Islet precursor cell (in vitro differentiated cells): ENCODE measurements at regions not wholly inside any gene's neighbourhood (a gene's known extent, or its start where the extent isn't known, plus 50 kb on each side); places are given as distances from the start of the nearest gene placed in this dataset.
"Not testable (repeated sequence)": the region's sequence is repeated elsewhere in the genome, so short reads cannot be mapped to it uniquely, and the experiment has no call there.

Experiments
- DNase-seq: peaks from one replicate; pipeline ENCODE4 v3.0.0-alpha.2; 2018

DNA sequence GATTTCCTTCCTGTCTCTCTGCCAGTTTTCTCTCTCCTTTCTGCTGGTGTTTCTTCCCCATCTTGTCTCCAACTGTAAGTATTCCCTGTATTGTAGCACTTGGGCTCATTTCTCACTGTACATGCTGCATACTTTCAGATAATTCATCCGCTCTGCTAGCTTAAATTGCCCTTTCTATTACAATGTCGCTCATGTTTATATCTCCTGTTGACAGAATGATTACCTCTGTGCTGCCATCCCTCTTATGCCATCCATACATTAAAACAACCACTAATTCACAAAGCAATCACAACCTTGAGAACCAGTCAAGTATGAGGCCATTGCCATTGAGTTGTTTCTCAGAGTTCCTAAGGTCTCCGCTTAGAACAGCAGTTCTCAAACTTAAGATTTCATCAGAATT is 107.5 kb upstream of the SOX2 start:
- DNase-seq = no peak

DNA sequence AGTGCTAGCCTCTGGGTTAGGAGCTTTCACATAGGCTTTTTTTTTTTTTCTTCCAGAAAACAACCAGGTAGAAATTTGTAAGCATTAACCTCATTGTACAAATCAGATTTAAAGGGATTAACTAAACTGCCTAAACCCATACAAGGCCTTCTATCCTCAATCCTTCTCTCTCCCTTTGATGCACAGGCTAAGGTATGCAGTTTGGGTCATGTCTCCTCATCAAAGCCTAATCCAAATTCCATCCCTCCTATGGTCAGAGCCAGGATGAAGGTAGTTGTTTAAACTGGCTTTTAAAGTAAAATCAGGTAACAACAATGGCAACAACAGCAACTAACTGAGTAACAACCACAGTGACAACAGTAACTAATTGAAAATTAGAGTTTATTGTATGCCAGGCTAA is 115.6 kb upstream of the SOX2 start:
- no peak for DNase-seq

DNA sequence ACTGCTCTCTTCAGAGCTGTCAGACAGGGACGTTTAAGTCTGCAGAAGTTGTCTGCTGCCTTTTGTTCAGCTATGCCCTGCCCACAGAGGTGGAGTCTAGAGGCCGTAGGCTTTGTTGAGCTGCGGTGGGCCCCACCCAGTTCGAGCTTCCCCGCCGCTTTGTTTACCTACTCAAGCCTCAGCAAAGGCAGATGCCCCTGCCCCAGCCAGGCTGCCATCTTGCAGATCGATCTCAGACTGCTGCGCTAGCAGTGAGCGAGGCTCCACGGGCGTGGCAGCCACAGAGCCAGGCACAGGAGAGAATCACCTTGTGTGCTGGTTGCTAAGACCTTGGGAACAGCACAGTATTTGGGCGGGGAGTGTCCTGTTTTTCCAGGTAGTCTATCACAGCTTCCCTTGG is 120.8 kb upstream of the SOX2 start:
- not testable (repeated sequence) for DNase-seq

DNA sequence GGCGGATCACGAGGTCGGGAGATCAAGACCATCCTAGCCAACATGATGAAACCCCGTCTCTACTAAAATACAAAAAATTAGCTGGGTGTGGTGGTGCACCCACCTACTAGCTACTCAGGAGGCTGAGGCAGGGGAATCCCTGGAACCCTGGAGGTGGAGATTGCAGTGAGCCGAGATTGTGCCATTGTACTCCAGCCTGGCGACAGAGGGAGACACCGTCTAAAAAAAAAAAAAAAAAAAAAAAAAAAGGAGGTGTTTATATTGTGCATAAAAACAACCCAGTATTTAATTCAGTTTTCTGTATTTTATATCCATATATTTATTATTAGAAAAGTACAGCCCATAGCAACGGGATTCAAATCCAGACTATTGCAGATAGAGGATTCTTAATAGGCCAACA is 129.1 kb upstream of the SOX2 start:
- no peak for DNase-seq

DNA sequence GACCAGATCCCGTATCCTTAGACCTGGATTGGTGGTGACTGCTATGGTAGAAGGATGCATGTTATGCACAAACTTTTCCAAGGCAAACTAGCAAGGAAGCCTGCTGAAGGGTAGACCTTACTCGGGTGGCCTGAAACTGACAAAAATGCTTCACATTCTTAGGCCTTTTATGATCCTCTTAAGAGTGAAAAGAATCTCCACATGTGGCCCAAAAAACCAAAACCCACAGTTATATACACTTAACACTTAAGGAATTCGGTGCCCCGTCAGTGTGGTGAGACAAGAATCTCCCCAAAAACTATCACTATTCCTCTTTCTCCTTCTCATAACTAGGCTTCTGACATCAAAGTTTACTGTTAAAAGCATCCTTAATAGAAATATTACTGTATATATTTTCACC is 130.1 kb upstream of the SOX2 start:
- no peak for DNase-seq

DNA sequence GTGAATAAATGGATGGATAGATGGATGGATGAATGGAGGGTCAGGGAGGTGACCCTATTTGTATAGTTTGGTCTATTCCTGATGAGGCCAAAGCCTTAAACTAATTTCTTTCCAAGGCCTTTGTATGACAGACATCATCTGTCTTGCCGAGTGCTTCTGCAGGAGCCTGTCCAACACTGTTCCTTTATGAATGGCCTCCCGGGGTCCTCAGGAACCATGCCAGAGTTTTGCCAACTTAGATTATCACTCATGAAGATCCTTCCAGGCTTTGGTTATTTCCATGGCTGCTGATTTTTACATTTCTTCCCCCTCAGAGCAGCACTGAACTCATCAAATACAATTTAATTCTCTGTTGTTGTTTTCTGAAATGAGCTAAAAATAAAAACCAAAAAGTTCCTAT is 133.0 kb upstream of the SOX2 start:
- no peak for DNase-seq

DNA sequence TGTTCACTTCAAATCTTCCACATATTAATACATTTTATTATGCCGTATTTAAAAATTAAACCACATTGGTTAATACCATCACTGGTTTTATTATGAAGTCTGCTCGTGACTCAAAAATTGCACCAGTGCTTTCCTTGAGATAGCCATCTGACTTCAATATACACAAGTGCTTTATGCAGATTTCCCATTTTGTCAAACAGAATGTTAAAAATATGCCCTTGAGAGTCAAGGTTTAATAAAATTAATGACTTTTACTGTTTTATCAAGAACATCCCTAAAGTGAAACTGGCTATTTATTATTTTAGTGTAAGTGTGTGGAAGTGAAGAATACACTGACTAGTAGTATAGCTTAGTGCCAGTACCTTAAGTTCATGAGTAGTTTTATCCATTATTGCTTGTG is 139.3 kb upstream of the SOX2 start:
- no peak for DNase-seq

DNA sequence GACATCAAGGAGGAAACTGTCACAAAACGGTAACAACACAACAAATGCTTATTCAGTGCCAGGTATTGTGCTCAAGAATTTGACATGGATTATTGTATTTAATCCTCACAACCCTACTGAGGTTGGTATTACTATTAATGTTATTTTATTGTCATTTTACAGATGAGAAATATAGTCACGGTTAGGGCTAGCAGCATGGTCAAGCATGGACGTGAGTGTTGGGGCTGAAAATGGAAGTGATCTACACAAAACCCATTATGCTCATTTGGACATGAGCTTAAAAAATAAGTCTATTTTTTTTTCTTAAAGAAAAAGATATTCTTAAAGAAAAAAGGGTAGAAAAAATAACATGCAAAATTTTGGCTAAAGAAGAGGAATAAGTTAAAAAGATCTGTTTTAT is 141.3 kb upstream of the SOX2 start:
- DNase-seq = no peak

DNA sequence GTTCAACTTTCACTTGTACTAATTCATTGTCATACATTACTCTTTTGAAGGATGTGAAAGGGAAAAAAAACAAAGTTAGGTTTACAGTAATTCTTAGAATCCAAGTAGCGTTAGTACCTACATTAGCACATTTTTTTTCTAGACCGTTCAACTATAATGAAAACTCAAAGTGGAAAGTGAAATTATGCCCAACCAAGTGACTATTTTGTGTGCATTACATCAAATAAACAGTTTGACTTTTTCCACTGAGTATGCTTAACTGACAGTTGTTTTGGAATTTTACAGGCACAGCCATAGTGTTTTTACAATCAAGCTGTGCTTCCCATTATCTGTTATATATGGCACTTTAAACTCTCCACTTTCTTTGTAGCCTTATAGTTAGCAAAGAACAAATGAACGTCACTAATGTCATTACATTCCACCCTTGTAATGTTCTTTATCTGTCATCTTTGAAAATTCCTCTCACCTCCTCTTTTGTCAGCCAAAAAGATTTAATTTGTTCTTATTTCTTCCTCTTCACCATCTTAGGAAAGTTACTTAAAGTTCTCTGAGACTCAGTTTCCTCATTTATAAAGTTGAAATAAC is 142.3 kb upstream of the SOX2 start:
- no peak for DNase-seq

DNA sequence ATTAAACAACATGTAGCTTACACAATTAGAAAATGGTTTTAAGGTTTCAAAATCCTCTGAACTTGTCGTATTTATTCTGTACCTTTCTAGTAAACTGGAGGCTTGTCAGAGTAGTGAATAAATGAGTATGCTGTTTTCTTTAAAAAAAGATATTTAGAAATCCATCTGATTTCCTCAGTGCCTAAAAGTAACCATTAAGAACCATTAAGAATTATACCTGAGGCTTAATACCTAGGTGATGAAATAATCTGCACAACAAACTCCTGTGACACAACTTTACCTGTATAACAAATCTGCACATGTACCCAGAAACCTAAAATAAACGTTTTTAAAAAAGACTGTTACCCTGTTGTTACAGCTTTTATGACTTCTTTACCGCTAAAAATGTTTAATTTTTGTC is 143.0 kb upstream of the SOX2 start:
- DNase-seq = no peak

DNA sequence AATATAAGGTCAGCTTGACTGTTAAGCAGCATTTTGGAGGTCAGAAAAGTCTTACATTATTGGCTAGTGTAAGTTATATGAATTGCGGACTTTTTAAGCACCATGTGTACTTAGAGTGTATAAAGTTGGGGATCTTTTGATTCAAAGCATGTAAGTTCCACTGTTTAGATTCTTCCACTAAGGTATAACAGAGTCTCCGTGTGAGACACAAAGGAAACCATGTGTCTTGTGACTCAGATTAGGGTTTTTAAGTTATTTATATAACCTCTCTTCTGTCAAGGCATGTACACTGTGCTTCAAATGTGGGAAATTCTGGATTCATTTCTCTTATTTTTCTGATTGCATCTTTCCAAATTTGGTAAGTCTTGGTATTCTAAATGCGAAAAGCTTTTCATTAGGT is 143.5 kb upstream of the SOX2 start:
- DNase-seq = no peak

DNA sequence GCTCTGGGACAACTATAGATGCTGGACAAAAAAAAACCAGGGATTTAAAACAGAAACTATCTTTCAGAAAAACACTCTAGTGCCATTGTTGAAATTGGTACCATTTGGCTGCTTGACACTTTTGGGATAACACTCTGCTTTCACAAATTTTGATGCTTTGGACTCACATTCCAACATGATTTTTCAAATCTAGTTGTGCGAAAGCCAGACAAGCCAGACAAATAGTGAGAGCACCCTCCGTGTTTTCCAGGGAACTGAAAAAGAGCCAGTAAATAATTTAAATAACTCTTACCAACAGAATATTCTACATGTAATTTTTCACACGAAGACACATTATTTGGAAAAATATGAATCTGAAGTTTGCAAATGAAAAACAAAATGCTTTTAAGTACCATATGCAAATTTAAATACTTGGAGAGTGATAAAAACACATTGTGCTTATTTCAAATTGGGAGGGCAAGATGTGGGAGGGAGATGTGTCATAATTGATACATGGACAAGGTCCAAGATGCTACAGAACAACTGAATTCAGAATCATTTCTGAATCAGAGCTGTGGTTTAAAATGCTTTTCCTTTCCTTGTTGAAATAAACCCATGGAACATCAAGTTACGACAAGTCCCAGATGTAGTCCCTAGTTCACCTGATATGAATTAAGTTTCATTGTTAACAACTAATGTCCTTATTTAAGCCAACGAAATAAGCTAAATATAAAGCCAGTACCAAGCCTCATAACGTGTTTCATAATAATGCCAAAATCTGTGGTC is 144.2 kb upstream of the SOX2 start:
- DNase-seq = no peak

DNA sequence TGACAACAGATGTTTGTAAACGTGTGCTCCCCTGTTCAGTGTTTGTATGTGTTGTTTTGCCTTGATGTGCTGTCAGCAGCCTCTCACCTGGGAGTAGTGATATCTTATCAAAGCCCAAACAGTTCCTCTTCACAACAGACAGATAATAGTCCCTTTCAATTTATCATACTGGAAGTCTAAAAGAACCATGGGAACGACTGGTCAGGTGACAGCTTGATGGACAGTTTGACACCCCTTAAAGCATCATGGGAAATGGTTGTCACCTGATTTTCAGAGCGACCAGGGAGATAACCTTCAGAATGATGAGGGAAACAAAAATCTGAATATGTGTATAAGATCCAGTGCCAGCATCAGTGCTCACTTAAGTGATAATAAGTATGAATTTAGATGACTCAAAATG is 146.3 kb upstream of the SOX2 start:
- DNase-seq = no peak

DNA sequence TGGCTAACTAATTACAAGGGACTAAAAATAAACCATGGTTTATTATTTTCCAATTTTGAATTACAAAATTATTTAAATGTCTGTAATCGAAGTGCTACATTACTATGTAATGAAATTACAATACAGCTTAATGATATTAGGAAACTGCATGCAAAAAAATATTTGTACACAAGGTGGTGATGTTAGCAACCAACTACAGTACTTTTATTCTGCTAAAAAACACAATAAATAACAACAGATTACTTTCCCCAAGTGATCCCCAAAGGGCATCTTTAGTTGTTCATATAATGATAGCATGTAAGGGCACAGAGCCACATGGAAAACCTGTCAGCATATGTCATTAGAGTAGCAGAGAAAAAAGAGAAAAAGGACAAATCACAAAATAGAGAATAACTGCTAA is 147.5 kb upstream of the SOX2 start:
- DNase-seq = no peak

DNA sequence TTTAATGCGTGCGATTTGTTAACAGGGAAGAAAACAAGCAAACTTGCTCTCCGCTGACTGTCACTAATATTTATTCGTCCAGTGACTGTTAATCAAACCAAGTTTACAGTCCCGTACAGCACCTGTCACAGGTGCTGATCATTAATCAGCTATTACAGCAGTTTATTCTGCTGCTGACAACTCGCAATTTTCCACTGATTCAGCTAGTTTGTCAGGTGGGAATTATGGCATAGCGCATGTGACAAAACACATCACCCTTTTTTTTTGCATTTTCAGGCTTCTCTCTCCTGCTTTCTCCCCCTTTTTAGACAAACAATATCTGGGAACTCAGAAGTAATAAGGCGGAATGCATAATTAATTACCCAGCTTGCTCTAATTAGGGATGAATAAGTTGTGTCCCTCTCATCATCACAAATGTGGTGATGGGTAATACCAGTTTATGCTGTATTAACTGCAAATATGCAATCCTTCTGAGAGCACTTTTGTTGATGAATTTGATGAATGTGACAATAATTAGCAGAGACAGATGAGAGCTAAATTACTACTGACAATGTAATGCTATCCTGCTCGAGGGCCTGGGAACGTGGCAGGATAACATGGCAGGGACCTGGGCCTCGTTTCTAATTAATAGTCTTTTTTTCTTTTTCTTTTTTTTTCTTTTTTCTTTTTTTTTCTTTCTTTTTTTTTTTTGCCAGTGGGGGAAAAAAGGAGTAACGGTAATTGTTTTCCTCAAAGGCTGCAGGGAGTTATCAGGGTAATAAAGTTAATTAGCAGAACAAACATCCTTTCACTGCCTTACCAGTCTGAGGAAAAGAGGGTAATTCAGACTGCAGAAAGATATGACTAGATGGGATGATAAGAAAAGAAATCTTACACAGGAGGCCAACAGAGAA is 150.3 kb upstream of the SOX2 start:
- DNase-seq = no peak

DNA sequence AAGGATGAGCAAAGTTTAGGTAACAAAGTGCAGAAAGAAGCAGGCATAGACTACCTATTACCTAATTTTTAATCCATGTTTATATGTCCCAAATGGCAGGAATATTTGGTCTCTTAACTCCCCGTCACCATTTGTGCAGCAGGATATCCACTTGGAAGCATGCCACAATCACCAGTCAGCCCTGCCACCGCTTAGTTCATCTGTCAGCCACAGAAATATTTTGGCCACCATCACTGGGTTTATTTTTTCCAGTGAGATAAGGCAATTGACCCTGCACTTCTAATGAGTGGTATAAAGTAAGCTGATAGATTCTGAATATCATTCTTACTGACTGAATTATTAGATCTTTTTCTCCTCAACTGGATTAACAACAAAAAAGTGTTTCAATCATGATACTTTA is 152.9 kb upstream of the SOX2 start:
- no peak for DNase-seq

DNA sequence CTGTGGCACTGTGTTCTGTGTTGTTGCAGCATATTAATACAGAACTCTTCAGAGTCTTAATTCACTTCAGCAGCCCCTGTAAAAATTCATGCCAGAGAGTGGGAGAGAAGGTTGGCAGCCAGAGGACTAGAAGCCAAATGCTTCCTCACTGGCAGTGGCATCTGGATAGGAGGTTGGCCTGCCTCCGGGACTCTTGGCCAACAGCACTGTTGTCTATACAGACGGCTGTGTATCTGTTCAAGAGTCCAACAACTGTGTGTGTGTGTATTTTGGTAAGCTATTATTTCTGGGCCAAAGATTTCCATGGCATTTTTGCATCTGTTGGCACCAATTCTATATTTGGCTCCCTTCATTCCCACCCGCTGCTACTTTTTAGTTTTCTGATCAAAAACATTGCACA is 156.0 kb upstream of the SOX2 start:
- no peak for DNase-seq

DNA sequence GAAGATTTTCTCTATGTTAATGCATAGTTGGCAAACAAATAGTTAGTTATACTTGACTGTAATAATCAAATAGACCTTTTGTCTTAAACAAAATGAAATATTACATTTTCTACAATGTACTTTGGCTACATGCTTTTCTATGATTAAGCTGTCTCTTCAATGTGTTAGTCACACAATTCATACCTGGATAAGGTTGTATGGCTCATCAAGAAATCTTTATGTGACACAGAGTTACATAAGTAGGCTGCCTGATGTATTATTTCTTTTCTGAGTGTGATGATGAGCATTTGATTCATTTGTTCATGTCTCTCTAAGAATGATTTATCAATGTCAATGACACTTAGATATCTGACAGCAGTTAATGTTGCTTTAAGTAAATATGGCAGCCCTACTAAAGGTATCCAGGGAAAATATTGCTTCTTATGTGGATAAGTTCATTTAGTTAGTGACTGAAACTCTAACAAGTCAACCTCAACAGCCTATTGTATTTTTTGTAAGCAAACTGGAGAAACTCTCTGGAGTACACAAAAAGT is 157.4 kb upstream of the SOX2 start:
- DNase-seq = no peak

DNA sequence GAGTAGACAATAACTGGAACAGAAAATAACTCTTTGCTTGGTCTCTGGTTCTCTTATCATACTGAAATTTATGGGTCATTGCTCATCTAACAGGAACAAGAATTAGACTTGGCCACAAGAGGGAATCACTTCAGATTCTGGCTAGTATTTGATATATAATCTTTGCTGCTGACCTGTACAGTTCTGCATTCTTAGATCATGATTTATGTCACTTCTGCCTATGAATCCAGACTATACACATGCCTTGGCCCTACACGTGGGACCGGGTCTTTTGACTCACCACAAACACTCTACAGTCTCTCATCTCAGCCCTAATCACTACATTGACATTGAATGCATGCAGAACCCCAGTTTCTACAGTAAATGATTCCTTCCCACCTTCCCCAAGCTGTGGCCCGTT is 162.5 kb upstream of the SOX2 start:
- no peak for DNase-seq

DNA sequence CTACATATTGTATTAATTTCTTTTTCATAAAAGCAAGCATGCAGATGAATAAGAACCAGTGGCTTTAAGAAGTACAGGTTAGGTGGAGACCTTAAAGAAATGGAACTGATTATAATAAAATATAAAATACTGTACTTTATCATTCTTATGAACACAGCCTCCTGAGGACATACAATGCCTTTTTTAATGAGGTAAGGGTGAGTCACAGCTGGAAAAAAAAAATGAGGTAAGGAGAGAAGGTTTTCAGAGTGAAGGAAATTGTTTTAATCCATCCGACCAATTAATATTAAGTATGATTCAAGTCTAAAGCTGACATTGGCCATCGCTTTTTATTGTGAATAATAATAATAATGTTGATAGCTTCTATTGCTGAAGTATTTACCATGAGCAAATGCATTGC is 170.3 kb upstream of the SOX2 start:
- DNase-seq = no peak

DNA sequence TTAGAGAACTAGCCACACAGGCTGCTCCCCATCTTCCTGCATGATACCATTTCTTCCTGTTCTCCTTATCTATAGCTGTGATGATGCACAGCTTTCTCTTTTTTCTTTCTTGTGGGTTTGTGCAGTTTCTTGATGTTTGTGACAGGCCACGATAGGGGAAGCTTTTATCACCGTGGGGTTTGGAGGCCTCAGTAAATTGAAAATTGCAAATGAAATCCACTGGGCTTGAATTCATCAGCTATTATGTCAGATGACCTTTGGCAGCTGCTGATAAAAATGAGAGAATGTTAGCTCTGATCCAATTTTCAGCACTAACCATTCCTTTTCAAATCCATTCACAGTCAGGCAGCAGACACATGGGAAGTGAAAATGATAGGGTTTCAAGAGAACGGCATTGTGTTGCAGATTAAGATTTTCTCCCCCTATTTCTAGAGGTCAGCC is 176.9 kb upstream of the SOX2 start:
- no peak for DNase-seq

DNA sequence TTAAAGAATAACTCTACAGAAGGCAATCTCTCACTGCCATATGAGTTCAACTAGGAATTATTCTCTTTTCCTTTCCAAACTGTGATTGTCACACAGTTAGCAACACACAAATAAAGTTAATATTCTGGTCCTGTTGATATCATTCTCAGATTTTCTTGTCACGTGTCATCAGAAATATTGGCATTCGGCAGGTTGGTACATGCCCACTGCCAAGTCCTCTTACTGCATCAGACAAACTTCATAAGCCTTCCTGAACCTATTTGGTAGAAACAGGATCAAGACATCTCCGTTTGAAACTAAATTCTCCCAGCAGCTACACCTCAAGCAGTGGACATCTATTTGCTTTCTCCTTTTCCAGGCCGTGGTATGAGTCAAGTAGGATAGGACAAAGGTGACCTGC is 177.9 kb upstream of the SOX2 start:
- DNase-seq = no peak

DNA sequence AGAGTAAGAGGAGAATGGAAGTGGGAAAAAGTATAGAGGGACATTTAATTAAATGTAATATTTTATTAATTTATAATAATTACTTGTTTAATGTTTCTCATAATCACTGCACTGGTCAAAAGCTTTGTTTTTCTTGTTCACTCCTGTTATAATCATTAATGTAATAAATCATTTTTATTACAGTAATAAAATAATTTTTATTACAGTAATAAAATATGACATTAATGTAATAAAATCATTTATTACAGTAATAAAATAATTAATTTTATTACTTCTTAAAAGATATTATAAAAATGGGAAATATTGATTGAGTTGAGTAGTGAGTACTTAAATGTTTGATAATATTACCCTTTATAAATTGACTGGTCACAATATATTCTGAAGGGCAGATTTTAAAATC is 181.1 kb upstream of the SOX2 start:
- no peak for DNase-seq

DNA sequence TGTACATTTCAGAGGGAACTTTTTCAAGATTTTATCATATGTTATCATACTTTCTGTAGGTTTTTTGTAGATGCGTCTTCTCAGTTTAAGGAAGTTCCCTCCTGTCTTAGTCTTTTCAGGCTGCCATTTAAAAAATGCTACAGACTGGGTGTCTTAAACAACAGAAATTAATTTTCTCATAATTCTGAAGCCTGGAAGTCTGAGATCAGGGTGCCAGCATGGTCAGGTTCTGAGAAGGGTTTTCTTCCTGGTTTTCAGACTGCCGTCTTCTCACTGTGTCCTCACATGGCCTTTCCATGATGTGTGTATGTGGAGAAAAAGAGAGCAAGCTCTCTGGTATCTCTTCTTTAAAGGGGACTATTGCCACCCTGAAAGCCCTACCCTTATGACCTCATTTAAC is 189.9 kb upstream of the SOX2 start:
- DNase-seq = no peak
